H1 (cell line): ENCODE measurements at regions not wholly inside any gene's neighbourhood (a gene's known extent, or its start where the extent isn't known, plus 50 kb on each side); places are given as distances from the start of the nearest gene placed in this dataset.

Experiments
- CTCF ChIA-PET: fragments of 300-600 bp; sonication (Branson Sonifier 250); formaldehyde crosslinking; loops from one replicate; lab custom pipeline; 2021; ENCODE audit not compliant: partially characterized antibody; lab: Charles Lee
- POLR2A ChIA-PET: fragments of 300-600 bp; sonication (Branson Sonifier 250); formaldehyde crosslinking; loops from one replicate; lab custom pipeline; 2021; ENCODE audit warnings: inconsistent platforms; ENCODE audit not compliant: partially characterized antibody; lab: Charles Lee
- DNase-seq, 2 experiments: peaks; one replicate each; pipeline versions ENCODE4 v3.0.0 to v3.0.0-alpha.2; 2010 to 2022; ENCODE audit warnings: low spot score in 2 of 2, low read depth in 1 of 2, mixed read lengths in 1 of 2
- FAIRE-seq: peaks from 2 replicates; lab custom pipeline; 2011; peaks lifted over from hg19 to GRCh38; lab: Jason Lieb, UNC
- H2AFZ ChIP-seq: 2 replicates; pipeline ENCODE4 v1.8.1; 2012; ENCODE audit warnings: low read length, inconsistent platforms
- H2AK5ac ChIP-seq: 2 replicates; pipeline ENCODE4 v1.6.1; 2013; ENCODE audit warnings: low read depth, low read length
- H2BK120ac ChIP-seq: replicated peaks from 2 replicates; pipeline ENCODE3; 2013; ENCODE audit warnings: low read depth, low read length, inconsistent platforms
- H2BK12ac ChIP-seq: 2 replicates; pipeline ENCODE4 v1.6.1; 2013; ENCODE audit warnings: low read depth, low read length
- H2BK15ac ChIP-seq: 2 replicates; pipeline ENCODE4 v1.6.1; 2013; ENCODE audit warnings: low read length
- H2BK20ac ChIP-seq: 2 replicates; pipeline ENCODE4 v1.6.1; 2013; ENCODE audit warnings: low read length
- H2BK5ac ChIP-seq: 2 replicates; pipeline ENCODE4 v1.6.1; 2013; ENCODE audit warnings: low read depth, low read length
- H3K14ac ChIP-seq: 2 replicates; pipeline ENCODE4 v1.6.1; 2013; ENCODE audit warnings: inconsistent platforms; ENCODE audit not compliant: insufficient read length
- H3K18ac ChIP-seq: 2 replicates; pipeline ENCODE4 v1.6.1; 2013; ENCODE audit warnings: low read length; ENCODE audit errors: extremely low read depth
- H3K23ac ChIP-seq: 2 replicates; pipeline ENCODE4 v1.6.1; 2013; ENCODE audit warnings: inconsistent platforms; ENCODE audit not compliant: insufficient read length
- H3K23me2 ChIP-seq: 2 replicates; pipeline ENCODE4 v1.6.1; 2013; ENCODE audit warnings: low read depth, low read length
- H3K27ac ChIP-seq: 2 replicates; pipeline ENCODE4 v1.6.1; 2011; ENCODE audit warnings: low read depth, low read length, inconsistent platforms
- H3K27me3 ChIP-seq, 4 experiments: replicated peaks in 1 of 4; 1 replicate in 1 of 4; 2 replicates in 3 of 4; pipeline versions ENCODE4 v1.6.1 to v1.8.1; 2011 to 2013; ENCODE audit warnings: low read length in 3 of 4, mild to moderate bottlenecking in 3 of 4, inconsistent platforms in 2 of 4, mixed read lengths in 2 of 4, moderate library complexity in 1 of 4; ENCODE audit not compliant: control insufficient read depth in 3 of 4, insufficient read depth in 3 of 4; ENCODE audit errors: extremely low read depth in 1 of 4
- H3K36me3 ChIP-seq, 4 experiments: 2 replicates each; pipeline versions ENCODE4 v1.6.1 to v1.8.1; 2011 to 2013; ENCODE audit warnings: mild to moderate bottlenecking in 4 of 4, low read length in 3 of 4, moderate library complexity in 2 of 4, control low read depth in 1 of 4, inconsistent platforms in 1 of 4; ENCODE audit not compliant: insufficient read depth in 4 of 4, control insufficient read depth in 2 of 4
- H3K4ac ChIP-seq: replicated peaks from 2 replicates; pipeline ENCODE3; 2013; ENCODE audit warnings: low read length, low read depth, mixed read lengths, inconsistent platforms; ENCODE audit not compliant: insufficient read length
- H3K4me1 ChIP-seq, 4 experiments: replicated peaks in 1 of 4; 1 replicate in 1 of 4; 2 replicates in 3 of 4; pipeline versions ENCODE4 v1.6.1 to v1.8.1; 2011 to 2013; ENCODE audit warnings: low read length in 3 of 4, inconsistent platforms in 2 of 4, mixed read lengths in 1 of 4; ENCODE audit not compliant: insufficient read depth in 4 of 4, control insufficient read depth in 3 of 4
- H3K4me2 ChIP-seq, 2 experiments: 2 replicates each; pipeline versions ENCODE4 v1.6.1 to v1.8.1; 2011 to 2013; ENCODE audit warnings: low read depth in 2 of 2, low read length in 2 of 2, control low read depth in 1 of 2, inconsistent platforms in 1 of 2, mild to moderate bottlenecking in 1 of 2; ENCODE audit not compliant: insufficient read depth in 1 of 2
- H3K4me3 ChIP-seq, 4 experiments: fragments of 200-600, 300-600 bp in 1 of 4; sonication (generic), shearing (Covaris generic), sonication (Bioruptor Twin) in 1 of 4; 2 replicates each; pipeline versions ENCODE4 v1.5.1 to v1.8.1; 2011 to 2016; ENCODE audit warnings: low read length in 4 of 4, low read depth in 3 of 4, control low read depth in 2 of 4, inconsistent platforms in 2 of 4, mild to moderate bottlenecking in 2 of 4, mixed read lengths in 1 of 4, moderate library complexity in 1 of 4; ENCODE audit not compliant: insufficient read depth in 2 of 4; ENCODE audit errors: extremely low read depth in 1 of 4
- H3K56ac ChIP-seq: replicated peaks from 2 replicates; pipeline ENCODE3; 2013; ENCODE audit warnings: low read depth, mild to moderate bottlenecking, mixed read lengths, low read length, inconsistent platforms; ENCODE audit not compliant: insufficient read length
- H3K79me1 ChIP-seq: 2 replicates; pipeline ENCODE4 v1.6.1; 2013; ENCODE audit warnings: low read depth, low read length, control low read depth
- H3K79me2 ChIP-seq, 2 experiments: 2 replicates each; pipeline versions ENCODE4 v1.6.1 to v1.8.1; 2012 to 2013; ENCODE audit warnings: low read length in 2 of 2, mild to moderate bottlenecking in 2 of 2, inconsistent platforms in 1 of 2; ENCODE audit not compliant: insufficient read depth in 2 of 2, control insufficient read depth in 1 of 2
- H3K9ac ChIP-seq, 4 experiments: replicated peaks in 1 of 4; 1 replicate in 1 of 4; 2 replicates in 3 of 4; pipeline versions ENCODE4 v1.6.1 to v1.8.1; 2011 to 2013; ENCODE audit warnings: low read depth in 3 of 4, low read length in 3 of 4, control low read depth in 2 of 4, mild to moderate bottlenecking in 2 of 4, moderate library complexity in 2 of 4, inconsistent platforms in 1 of 4; ENCODE audit errors: extremely low read depth in 1 of 4
- H3K9me3 ChIP-seq, 2 experiments: 2 replicates each; pipeline versions ENCODE4 v1.6.1 to v1.8.1; 2012 to 2013; ENCODE audit warnings: mild to moderate bottlenecking in 2 of 2, moderate library complexity in 2 of 2, control low read depth in 1 of 2, inconsistent platforms in 1 of 2, low read depth in 1 of 2, low read length in 1 of 2, mixed read lengths in 1 of 2; ENCODE audit not compliant: insufficient read depth in 2 of 2
- H4K20me1 ChIP-seq, 2 experiments: replicated peaks in 1 of 2; 2 replicates each; pipeline versions ENCODE3 to v1.8.1; 2011 to 2013; ENCODE audit warnings: inconsistent platforms in 2 of 2, low read length in 2 of 2, mild to moderate bottlenecking in 1 of 2; ENCODE audit not compliant: insufficient read depth in 2 of 2, control insufficient read depth in 1 of 2
- H4K5ac ChIP-seq: 2 replicates; pipeline ENCODE4 v1.6.1; 2013; ENCODE audit warnings: low read length, low read depth, mixed read lengths, inconsistent platforms; ENCODE audit not compliant: insufficient read length
- H4K8ac ChIP-seq: 2 replicates; pipeline ENCODE4 v1.8.0; 2013; ENCODE audit warnings: mild to moderate bottlenecking, moderate library complexity, low read length, inconsistent platforms; ENCODE audit not compliant: insufficient read depth; ENCODE audit errors: extremely low read depth
- H4K91ac ChIP-seq: replicated peaks from 2 replicates; pipeline ENCODE3; 2013; ENCODE audit warnings: low read length, mixed read lengths, inconsistent platforms; ENCODE audit not compliant: insufficient read length
- CEBPB ChIP-seq: IDR thresholded peaks from 2 replicates; pipeline ENCODE4 v1.6.1; 2012; ENCODE audit warnings: low read depth, low read length
- GTF2F1 ChIP-seq: IDR thresholded peaks from 2 replicates; pipeline ENCODE4 v1.6.1; 2012; ENCODE audit warnings: low read depth, low read length, improper control_type of control experiment, borderline replicate concordance
- JUND ChIP-seq: IDR thresholded peaks from 2 replicates; pipeline ENCODE4 v1.6.1; 2011; ENCODE audit warnings: mild to moderate bottlenecking, improper control_type of control experiment, low read length
- KDM1A ChIP-seq: fragments of 200-600, 300-600 bp; sonication (generic); IDR thresholded peaks from 2 replicates; pipeline ENCODE4 v1.7.1; 2016; ENCODE audit warnings: mild to moderate bottlenecking, low read length, borderline replicate concordance
- NRF1 ChIP-seq: IDR thresholded peaks from 2 replicates; pipeline ENCODE4 v1.6.1; 2011; ENCODE audit warnings: mild to moderate bottlenecking, low read depth, low read length, improper control_type of control experiment
- RAD21 ChIP-seq, 2 experiments: IDR thresholded peaks in 1 of 2; conservative IDR thresholded peaks in 1 of 2; 2 replicates each; pipeline ENCODE4 v1.6.1; 2011; ENCODE audit warnings: low read depth in 2 of 2, low read length in 2 of 2, improper control_type of control experiment in 1 of 2, inconsistent platforms in 1 of 2, mild to moderate bottlenecking in 1 of 2, moderate library complexity in 1 of 2
- RNF2 ChIP-seq: fragments of 200-900, 300-1000 bp; sonication (generic); IDR thresholded peaks from 2 replicates; pipeline ENCODE4 v1.7.1; 2016; ENCODE audit warnings: borderline replicate concordance, low read depth, mild to moderate bottlenecking, antibody characterized with exemption, low read length; ENCODE audit not compliant: poor library complexity, severe bottlenecking; ENCODE audit errors: missing control alignments
- SAP30 ChIP-seq: fragments of 300-600 bp; sonication (generic); IDR thresholded peaks from 2 replicates; pipeline ENCODE4 v1.7.1; 2012; ENCODE audit warnings: low read length, moderate library complexity, mild to moderate bottlenecking, inconsistent platforms; ENCODE audit not compliant: insufficient read depth, insufficient replicate concordance
- TAF1 ChIP-seq: IDR thresholded peaks from 2 replicates; pipeline ENCODE4 v1.6.1; 2011; ENCODE audit warnings: mild to moderate bottlenecking, low read depth, low read length
- WGBS, 2 experiments: shearing (Covaris generic) in 1 of 2; methylation state at CpG; one replicate each; pipeline versions ENCODE4 v1.1.6 to v1.1.7; 2013 to 2015; ENCODE audit warnings: low lambda C conversion rate in 2 of 2, mixed read lengths in 2 of 2, inconsistent platforms in 1 of 2, low coverage in 1 of 2, missing lambda C conversion rate in 1 of 2; ENCODE audit not compliant: insufficient replicate concordance in 2 of 2, insufficient coverage in 1 of 2, insufficient read length in 1 of 2; ENCODE audit errors: extremely low coverage in 1 of 2, missing lambda C conversion rate in 1 of 2; 5-methylcytosine and 5-hydroxymethylcytosine counted together
- TF ChIP-seq, protein P1 (sequence below): IDR thresholded peaks from 2 replicates; pipeline ENCODE4 v1.6.1; 2012; ENCODE audit warnings: low read length, inconsistent platforms

DNA sequence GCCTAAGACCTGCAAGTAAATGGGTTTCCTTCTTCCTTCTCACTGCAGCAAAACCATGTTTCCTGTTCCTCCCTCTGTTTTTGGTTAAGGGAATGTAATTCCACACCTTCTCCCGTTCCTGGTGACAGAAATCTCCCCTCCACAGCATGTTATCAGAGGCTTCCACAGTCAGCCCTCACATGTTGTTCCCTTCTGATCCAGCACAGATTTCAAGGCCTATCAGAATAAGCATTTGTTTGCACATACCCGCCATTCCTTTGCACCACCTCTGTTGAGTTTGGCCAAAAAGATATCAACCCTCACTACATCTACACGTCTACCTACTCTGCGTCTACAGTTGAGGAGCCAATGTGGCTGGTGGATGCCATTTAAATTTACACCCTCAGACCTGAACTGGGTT, 113.9 kb upstream of the GRM7 start:
- no peak for DNase-seq
- Histone ChIP-seq H2BK15ac (no peak overlapping the region), H2AK5ac (no peak overlapping the region), H4K91ac (no peak overlapping the region), H2BK120ac (no peak overlapping the region), H3K4me2 (no peak overlapping the region), H3K14ac (no peak overlapping the region), H3K79me1 (no peaks in the 10 kb centered on the region), H3K9me3 (no peaks in the 10 kb centered on the region), H2BK5ac (no peak overlapping the region), H3K27ac (no peak overlapping the region), H2BK20ac (no peak overlapping the region), H3K18ac (no peak overlapping the region), H3K4me1 (peaks cover 0 to 2% (median 1%) of the 10 kb centered on the region in 4 experiments; a peak in 2 of 7 replicates), H4K8ac (no peak overlapping the region)
- POLR2A ChIA-PET, result no interaction called here
- CTCF ChIA-PET, result no interaction called here
- TF ChIP-seq RAD21 (IDR thresholded peaks at IDR 0.05 in 1 of 2, conservative IDR thresholded peaks at IDR 0.05 in 1 of 2; ENCODE audit: low read depth in 2 of 2, low read length in 2 of 2), result no peak
- TF ChIP-seq GTF2F1, result no peak
- TF ChIP-seq, protein P1, sequence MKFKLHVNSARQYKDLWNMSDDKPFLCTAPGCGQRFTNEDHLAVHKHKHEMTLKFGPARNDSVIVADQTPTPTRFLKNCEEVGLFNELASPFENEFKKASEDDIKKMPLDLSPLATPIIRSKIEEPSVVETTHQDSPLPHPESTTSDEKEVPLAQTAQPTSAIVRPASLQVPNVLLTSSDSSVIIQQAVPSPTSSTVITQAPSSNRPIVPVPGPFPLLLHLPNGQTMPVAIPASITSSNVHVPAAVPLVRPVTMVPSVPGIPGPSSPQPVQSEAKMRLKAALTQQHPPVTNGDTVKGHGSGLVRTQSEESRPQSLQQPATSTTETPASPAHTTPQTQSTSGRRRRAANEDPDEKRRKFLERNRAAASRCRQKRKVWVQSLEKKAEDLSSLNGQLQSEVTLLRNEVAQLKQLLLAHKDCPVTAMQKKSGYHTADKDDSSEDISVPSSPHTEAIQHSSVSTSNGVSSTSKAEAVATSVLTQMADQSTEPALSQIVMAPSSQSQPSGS, result no peak
- TF ChIP-seq NRF1, result no peak
- no peak for TF ChIP-seq KDM1A
- TF ChIP-seq TAF1, result no peak
- TF ChIP-seq SAP30, result no peak
- no peak for TF ChIP-seq CEBPB
- TF ChIP-seq RNF2, result no peak
- TF ChIP-seq JUND, result no peak
- TF ChIP-seq, all 59 proteins: peak for 0
- no peak overlapping the region for H2BK12ac ChIP-seq
- WGBS, 2 experiments, result 80% methylated on average over 4 of the region's 4 CpGs; no CpG with 5 or more reads in 1 of the 2 experiments
- no peak overlapping the region for H3K4ac ChIP-seq
- FAIRE-seq, result no peak
- H4K20me1 ChIP-seq, result no peaks in the 10 kb centered on the region
- H3K23ac ChIP-seq, result no peak overlapping the region
- H4K5ac ChIP-seq, result no peak overlapping the region
- no peak overlapping the region for H3K4me3 ChIP-seq
- H3K27me3 ChIP-seq, result peaks cover 0 to 1% (median 0%) of the 10 kb centered on the region in 4 experiments; a peak in 1 of 7 replicates
- no peak overlapping the region for H2AFZ ChIP-seq
- no peaks in the 10 kb centered on the region for H3K36me3 ChIP-seq
- H3K9ac ChIP-seq, result no peak overlapping the region
- H3K56ac ChIP-seq, result no peak overlapping the region
- no peaks in the 10 kb centered on the region for H3K23me2 ChIP-seq
- H3K79me2 ChIP-seq, result no peaks in the 10 kb centered on the region
